HAP-1 (cell line): ENCODE measurements at regions not wholly inside any gene's neighbourhood (a gene's known extent, or its start where the extent isn't known, plus 50 kb on each side); places are given as distances from the start of the nearest gene placed in this dataset.
"Not testable (repeated sequence)": the region's sequence is repeated elsewhere in the genome, so short reads cannot be mapped to it uniquely, and the experiment has no call there.

Source experiments
- DNase-seq, 2 experiments: peaks; one replicate each; pipeline ENCODE4 v3.0.0-alpha.2; 2016 to 2020; ENCODE audit warnings: low spot score in 2 of 2
- H3K27me3 ChIP-seq: fragments of 250-450 bp; sonication (Bioruptor Pico); 2 replicates; pipeline ENCODE4 v1.5.1; 2020; ENCODE audit warnings: low read depth, mild to moderate bottlenecking, moderate library complexity
- H3K36me3 ChIP-seq: fragments of 250-450 bp; sonication (Bioruptor Pico); replicated peaks from 2 replicates; pipeline ENCODE4 v1.5.1; 2020; ENCODE audit warnings: mild to moderate bottlenecking
- H3K4me1 ChIP-seq: fragments of 250-450 bp; sonication (Bioruptor Pico); 2 replicates; pipeline ENCODE4 v1.5.1; 2020; ENCODE audit warnings: mild to moderate bottlenecking
- H3K4me3 ChIP-seq: fragments of 250-450 bp; sonication (Bioruptor Pico); 2 replicates; pipeline ENCODE4 v1.5.1; 2020; ENCODE audit warnings: mild to moderate bottlenecking, moderate library complexity
- H3K9me3 ChIP-seq: fragments of 250-450 bp; sonication (Bioruptor Pico); 2 replicates; pipeline ENCODE4 v1.5.1; 2020; ENCODE audit warnings: mild to moderate bottlenecking, moderate library complexity
- in situ Hi-C: fragments of 300-500 bp; cut with MboI; formaldehyde crosslinking; loops from 3 replicates; pipeline ENCODE4 v1.14.3; 2020; ENCODE audit warnings: low sequenced_read_pairs, inconsistent platforms, mixed read lengths

DNA sequence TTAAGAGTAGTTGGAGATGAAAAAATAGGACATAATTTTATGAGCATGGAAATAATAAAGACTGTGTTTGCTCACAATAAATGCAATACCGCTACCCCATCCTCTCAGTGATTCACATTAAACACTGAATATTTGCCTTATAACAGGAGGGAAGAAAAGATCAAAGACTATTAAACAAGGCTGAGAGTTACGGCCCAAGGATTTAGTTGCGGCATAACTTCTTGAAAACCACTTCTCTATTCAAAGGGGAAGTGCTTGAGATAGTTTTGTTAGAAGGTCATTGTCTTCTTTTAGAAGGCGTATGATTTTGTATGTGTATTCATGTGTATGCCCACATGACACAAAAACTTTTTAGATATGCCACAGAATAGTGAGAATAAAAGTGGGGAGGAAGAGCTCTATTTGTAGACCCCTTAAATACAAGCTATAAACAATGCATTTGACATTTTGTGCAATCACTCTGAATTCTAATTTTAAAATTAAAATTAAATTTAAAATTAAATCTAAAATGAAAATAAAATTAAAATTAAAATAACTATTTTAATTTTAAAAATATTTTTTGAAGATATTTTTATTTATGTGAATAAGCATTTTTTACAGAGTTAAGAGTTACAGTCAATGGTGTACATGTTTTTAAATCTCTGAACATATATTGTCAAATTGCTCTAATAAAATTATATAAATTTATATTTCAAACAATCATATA, 986.6 kb upstream of the ADAMTS5 start:
- in situ Hi-C loops, result no loop called here
- DNase-seq, result no peak
- Histone ChIP-seq H3K4me1 (no peaks in the 10 kb centered on the region), H3K27me3 (no peaks in the 10 kb centered on the region), H3K4me3 (no peak overlapping the region), H3K36me3 (no peaks in the 10 kb centered on the region), H3K9me3 (no peaks in the 10 kb centered on the region)

DNA sequence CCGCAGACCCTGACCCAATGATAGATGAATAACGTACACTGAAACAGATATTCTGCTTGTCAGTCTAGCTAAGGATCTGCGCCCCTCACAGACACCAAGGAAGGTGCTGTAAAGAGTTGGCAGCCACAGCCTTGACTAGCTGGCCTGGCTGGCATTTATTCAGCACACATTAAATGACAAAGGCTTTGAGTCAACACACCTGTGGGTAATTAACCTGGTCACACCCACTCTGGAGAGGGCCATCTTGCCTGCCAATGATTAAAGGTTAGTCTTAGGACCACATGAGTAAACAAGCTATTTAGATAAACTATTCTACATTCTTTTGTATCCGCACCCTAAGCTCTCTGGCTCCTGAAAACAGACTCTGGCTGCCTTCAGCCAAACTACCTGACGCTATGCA, 982.2 kb upstream of the ADAMTS5 start:
- in situ Hi-C loops, H3K9me3 ChIP-seq, H3K36me3 ChIP-seq, H3K27me3 ChIP-seq, H3K4me1 ChIP-seq, H3K4me3 ChIP-seq, DNase-seq: not testable (repeated sequence)

DNA sequence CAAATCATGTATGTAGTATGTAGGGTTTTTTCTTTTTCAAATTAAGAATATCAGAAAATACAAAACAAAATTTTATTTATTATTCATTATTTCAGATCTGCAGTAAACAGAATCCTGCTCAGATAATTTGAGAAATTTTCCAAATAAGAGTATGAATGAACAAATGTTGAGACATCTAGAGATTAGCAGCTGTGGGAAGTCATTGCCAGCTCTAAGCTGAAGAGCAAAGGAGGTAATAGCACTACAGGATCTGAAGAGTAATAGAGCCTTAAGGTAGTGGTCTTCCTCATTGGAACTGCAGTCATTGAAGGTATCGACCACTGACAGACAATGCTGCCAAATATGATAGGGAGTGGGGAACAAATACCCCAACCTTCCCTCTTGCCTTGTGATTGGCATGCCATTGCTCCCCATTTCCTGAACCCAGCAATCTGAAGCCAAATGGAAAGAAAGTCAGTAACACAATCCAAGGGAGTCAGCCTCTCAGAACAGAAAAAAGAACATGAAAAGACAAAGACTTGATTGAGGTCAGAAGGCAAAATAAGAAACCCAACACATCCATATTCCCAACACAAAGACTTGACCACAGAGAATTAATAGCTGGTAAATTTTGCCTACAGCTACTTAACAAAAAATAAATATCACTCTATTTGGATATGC, 963.4 kb upstream of the ADAMTS5 start:
- H3K27me3 ChIP-seq, H3K36me3 ChIP-seq, DNase-seq, in situ Hi-C loops, H3K4me3 ChIP-seq, H3K9me3 ChIP-seq, H3K4me1 ChIP-seq: not testable (repeated sequence)

DNA sequence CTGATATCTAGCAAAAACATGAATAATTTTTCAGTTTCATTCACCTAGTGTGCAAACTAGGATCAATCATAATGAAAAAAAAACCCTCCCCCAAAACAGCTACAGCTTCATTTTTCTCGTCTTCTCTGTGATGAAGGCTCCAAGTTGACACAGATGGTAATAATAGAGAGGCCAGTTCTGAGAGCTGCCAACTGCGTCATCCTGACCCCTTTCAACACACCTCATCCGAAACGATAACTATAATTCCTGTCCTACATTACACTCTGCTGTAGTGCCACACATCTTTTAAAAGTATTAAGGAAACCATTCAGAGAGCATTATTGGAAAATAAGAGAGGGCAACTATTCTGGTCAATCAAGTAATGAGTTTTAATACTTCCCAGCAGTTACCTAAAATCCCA, 962.3 kb upstream of the ADAMTS5 start:
- H3K36me3 ChIP-seq, H3K9me3 ChIP-seq, H3K4me3 ChIP-seq, H3K27me3 ChIP-seq, in situ Hi-C loops, DNase-seq, H3K4me1 ChIP-seq: not testable (repeated sequence)

DNA sequence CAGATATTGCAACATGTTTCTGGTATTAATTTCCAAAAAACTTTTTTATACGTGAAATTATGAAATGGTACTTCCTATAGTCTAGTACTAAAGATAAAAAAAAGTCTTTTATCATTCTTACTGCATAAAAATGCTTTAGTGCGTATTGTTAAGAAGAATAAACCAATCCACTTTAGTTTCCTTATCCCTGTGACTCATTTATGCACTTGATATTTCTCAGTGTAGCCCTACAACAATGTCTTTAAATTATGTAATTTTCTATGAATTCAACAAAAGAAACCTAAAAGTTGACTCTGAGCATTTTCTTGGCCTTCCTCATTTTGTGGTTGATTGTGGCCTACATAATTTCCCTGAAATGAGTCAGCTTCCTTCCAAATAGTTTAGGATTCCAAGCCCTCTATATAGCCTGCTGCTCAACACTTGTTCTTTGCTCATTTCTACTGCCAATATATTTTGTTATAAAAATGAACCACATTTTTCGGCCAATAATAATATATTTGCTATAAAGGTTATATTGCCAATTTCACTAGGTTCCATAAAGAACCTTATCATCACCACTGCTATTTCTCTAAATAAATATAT, 961.7 kb upstream of the ADAMTS5 start:
- H3K4me3 ChIP-seq, H3K4me1 ChIP-seq, H3K36me3 ChIP-seq, DNase-seq, in situ Hi-C loops, H3K27me3 ChIP-seq, H3K9me3 ChIP-seq: not testable (repeated sequence)

DNA sequence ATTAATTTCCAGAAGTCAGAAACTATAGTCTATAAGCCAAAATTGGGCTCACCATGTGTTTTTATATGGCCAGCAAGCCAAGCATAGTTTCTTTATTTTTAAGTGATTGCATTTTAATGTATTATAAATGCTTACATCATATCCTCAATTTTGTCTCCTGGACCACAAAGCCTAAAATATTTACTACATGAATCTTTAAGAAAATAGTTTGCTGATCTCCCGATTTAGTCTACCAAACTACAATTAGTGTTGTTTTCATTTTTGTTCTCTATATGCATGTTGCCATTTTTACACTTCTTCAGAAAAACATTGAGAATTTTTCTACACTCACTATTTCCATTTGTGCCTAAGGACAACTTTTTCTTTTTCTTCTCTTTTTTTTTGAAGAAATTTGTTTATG, 954.5 kb upstream of the ADAMTS5 start:
- H3K36me3 ChIP-seq, H3K9me3 ChIP-seq, in situ Hi-C loops, H3K4me3 ChIP-seq, DNase-seq, H3K4me1 ChIP-seq, H3K27me3 ChIP-seq: not testable (repeated sequence)

DNA sequence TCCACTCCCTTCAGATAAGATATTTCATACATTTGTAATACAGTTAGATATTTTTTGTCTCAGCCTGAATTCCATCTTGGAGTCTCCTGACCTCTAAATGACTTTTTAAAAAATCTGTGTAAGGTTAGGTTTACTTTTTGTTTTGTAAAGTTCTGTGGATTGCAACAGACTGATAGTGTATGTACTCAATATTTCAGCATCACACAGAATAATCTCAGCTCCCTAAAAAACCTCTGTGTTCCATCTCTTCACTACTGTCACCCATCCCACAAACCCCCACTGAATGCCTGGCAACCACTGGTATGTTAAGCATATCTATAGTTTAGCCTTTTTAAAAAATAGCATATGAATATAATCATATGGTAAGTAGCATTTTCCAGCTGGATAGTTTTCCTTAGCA, 951.1 kb upstream of the ADAMTS5 start:
- H3K36me3 ChIP-seq, DNase-seq, H3K4me3 ChIP-seq, H3K4me1 ChIP-seq, H3K27me3 ChIP-seq, H3K9me3 ChIP-seq, in situ Hi-C loops: not testable (repeated sequence)

DNA sequence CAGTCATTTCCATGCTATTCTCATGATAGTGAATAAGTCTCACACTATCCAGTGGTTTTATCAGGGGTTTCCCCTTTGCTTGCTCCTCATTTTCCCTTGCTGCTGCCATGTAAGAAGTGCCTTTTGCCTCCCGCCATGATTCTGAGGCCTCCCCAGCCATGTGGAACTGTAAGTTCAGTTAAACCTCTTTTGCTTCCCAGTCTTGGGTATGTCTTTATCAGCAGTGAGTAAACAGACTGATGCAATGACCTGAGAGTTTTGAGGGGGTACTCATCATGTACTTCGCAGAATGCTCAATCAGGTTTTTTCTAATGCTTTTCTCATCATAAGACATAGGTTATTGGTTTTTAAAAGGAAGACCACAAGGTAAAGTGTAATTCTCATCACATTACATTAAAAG, 949.4 kb upstream of the ADAMTS5 start:
- in situ Hi-C loops, H3K4me1 ChIP-seq, H3K27me3 ChIP-seq, H3K9me3 ChIP-seq, DNase-seq, H3K4me3 ChIP-seq, H3K36me3 ChIP-seq: not testable (repeated sequence)

DNA sequence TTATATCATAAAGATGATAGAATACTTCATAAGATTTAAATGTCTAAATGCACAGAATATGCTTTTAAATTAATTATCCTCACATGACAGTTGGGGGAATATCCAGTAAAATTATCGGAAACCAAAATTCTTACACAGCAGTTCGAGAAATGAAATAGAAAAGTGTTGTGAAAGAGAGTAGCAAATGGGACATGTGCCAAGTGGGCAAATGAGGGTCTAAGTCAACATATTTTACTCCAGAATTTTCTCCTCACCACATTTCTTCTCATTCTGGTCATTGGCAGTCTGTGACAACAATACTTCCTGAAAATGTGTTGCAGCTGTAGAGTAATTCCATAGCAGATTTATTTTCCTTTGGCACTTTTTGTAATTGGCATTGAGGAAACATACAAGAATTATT, 945.2 kb upstream of the ADAMTS5 start:
- DNase-seq, H3K4me3 ChIP-seq, H3K36me3 ChIP-seq, H3K9me3 ChIP-seq, H3K4me1 ChIP-seq, in situ Hi-C loops, H3K27me3 ChIP-seq: not testable (repeated sequence)

DNA sequence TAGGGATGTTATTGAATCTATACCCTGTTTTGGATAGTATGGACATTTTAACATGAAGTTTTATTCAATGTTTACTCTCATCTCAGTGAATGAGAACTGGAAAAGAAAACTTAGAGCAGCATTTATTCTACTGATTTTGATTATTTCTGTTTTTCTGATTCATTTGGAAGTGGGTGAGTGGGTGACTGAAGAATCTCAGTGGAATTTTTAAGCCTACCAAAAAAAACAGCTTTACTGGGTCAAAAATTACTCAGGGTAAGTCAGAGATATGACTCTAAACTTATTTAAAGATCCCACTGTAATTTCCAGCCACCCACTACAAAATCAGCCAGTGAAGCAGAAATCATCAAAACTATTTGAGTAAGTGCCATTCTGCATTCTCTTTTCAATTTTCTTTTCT, 942.6 kb upstream of the ADAMTS5 start:
- H3K4me3 ChIP-seq, H3K9me3 ChIP-seq, H3K36me3 ChIP-seq, in situ Hi-C loops, H3K27me3 ChIP-seq, H3K4me1 ChIP-seq, DNase-seq: not testable (repeated sequence)

DNA sequence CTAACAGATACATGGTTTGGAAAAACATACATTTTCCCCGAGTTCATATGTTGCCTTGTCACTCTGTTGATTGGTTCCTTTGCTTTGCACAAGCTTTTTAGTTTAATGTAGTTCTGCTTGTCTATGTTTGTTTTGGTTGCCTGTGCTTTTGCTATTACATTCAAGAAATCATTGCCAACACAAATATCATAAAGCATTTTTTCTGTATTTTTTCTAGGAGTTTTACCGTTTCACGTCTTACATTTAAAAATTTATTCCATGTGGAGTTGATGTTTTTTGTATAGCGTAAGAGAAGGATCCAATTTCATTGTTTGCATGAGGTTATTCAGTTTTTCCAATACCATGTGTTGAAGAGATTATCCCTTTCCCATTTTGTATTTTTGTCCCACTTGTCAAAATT, 941.9 kb upstream of the ADAMTS5 start:
- H3K27me3 ChIP-seq, H3K9me3 ChIP-seq, DNase-seq, H3K4me3 ChIP-seq, in situ Hi-C loops, H3K36me3 ChIP-seq, H3K4me1 ChIP-seq: not testable (repeated sequence)

DNA sequence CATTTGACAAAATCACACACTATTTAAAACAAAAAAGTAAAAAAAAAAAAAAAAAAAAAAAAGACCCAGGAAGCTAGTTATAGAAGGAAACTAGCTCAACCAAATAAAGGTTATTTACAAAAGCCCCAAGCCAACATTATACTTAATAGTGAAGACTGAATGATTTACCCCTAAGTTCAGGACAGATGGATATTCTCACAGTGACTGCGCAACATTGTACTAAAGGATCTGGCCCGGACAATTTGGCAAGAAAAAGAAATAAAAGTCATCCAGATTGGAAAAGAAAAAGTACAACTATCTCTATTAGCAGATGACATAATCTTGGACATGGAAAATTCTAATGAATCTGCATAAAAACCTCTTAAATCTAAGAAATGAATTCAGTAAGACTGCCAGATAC, 936.0 kb upstream of the ADAMTS5 start:
- DNase-seq, H3K36me3 ChIP-seq, H3K27me3 ChIP-seq, H3K4me3 ChIP-seq, H3K9me3 ChIP-seq, H3K4me1 ChIP-seq, in situ Hi-C loops: not testable (repeated sequence)

DNA sequence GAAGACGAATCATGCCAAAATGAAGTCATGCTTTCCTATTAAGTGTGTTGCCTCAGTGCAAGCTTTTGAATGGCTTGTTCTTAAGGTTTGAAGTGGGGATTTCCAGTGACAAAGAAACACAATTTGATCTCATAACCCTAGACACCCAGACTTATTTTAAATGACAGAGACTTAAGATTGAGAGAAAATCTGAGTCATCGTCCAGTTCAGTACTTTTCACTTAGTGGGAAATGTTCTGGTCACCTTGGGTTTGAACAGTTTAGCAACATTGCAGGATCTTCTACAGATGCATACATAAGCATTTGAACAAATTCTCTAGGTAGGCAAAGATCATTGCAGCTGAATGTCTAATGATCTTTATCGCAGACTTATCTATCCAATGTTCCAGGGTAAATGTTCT, 926.7 kb upstream of the ADAMTS5 start:
- H3K4me1 ChIP-seq, DNase-seq, H3K9me3 ChIP-seq, H3K4me3 ChIP-seq, H3K36me3 ChIP-seq, H3K27me3 ChIP-seq, in situ Hi-C loops: not testable (repeated sequence)

DNA sequence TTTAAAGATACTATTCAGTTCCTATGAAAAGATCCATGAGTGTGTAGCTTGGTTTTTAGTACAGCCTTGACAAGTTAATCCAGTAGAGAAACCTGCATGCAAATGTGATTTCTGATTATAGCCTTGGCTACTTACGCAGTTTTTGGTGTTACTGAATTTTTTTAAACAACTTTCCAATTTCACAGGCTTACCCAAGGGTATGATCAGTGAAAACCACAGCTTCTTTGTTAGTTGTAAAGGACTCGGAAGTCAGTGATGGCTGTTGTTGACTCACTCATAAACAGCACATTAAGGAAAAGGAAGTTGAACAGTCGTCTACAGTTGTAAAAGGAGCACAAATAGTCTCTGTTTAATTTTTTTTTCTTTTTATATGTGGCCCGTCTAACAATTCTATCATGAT, 924.6 kb upstream of the ADAMTS5 start:
- H3K9me3 ChIP-seq, DNase-seq, in situ Hi-C loops, H3K27me3 ChIP-seq, H3K4me3 ChIP-seq, H3K4me1 ChIP-seq, H3K36me3 ChIP-seq: not testable (repeated sequence)
